ENCODE measurements at regions not wholly inside any gene's neighbourhood (a gene's known extent, or its start where the extent isn't known, plus 50 kb on each side); places are given as distances from the start of the nearest gene placed in this dataset.
"Not testable (repeated sequence)": the region's sequence is repeated elsewhere in the genome, so short reads cannot be mapped to it uniquely, and the experiment has no call there.

DNA sequence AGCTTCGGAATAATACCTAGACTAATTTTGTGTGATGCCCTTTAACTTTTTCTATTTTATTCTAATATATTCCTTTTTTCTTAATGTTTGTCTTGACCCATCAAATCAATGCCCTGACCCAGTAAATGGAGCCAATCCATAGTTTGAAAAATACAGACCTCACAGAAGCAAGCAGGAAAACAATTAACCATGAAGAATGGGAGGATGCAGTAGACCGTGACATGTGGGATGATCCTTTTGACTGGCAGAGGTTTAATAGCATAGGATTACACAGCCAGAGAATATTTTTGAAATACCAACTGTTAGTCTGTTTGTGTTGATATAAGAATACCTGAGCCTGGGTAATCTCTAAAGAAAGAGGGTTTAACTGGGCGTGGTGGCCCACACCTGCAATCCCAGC is 142.6 kb upstream of the NEBL start:
- peaks cover 4% of the 10 kb centered on the region for H3K4me1 Mint-ChIP-seq (ENCODE audit: low read depth)
- no peak overlapping the region for H3K4me3 Mint-ChIP-seq (ENCODE audit: unreplicated experiment)
- DNase-seq (ENCODE audit: low spot score) = no peak
- TF ChIP-seq, protein P1, sequence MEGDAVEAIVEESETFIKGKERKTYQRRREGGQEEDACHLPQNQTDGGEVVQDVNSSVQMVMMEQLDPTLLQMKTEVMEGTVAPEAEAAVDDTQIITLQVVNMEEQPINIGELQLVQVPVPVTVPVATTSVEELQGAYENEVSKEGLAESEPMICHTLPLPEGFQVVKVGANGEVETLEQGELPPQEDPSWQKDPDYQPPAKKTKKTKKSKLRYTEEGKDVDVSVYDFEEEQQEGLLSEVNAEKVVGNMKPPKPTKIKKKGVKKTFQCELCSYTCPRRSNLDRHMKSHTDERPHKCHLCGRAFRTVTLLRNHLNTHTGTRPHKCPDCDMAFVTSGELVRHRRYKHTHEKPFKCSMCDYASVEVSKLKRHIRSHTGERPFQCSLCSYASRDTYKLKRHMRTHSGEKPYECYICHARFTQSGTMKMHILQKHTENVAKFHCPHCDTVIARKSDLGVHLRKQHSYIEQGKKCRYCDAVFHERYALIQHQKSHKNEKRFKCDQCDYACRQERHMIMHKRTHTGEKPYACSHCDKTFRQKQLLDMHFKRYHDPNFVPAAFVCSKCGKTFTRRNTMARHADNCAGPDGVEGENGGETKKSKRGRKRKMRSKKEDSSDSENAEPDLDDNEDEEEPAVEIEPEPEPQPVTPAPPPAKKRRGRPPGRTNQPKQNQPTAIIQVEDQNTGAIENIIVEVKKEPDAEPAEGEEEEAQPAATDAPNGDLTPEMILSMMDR (IDR thresholded peaks at IDR 0.05) = no peak
- H3K27ac Mint-ChIP-seq (ENCODE audit: unreplicated experiment) = no peak overlapping the region
- H3K9me3 Mint-ChIP-seq (ENCODE audit: low read depth) = peaks cover 4% of the 10 kb centered on the region
- H3K27me3 Mint-ChIP-seq (ENCODE audit: low read depth) = peaks cover 7% of the 10 kb centered on the region
- no peaks in the 10 kb centered on the region for H3K36me3 Mint-ChIP-seq (ENCODE audit: low read depth)

DNA sequence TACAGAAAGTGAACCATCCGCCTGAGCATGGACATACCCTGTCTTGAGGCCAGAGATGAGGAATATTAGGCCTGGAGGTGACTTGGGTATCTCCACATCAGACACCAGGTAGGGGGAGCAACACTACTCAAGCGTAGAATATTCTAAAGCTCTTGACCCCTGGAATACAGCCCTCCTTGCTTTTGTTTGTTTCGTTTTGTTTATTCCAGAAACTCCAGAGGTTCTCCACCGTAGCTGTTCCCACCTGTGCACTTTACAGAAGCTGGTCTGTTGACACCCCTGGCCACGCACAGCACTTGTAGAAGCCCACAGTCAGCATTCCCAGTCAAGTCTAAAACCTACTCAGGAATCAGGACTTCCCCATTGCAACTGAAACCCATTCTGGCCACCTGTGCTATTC is 139.6 kb upstream of the NEBL start:
- H3K27ac Mint-ChIP-seq (ENCODE audit: unreplicated experiment) = peak overlapping the region; percentile 37
- H3K36me3 Mint-ChIP-seq (ENCODE audit: low read depth) = no peaks in the 10 kb centered on the region
- DNase-seq (ENCODE audit: low spot score) = no peak
- H3K4me1 Mint-ChIP-seq (ENCODE audit: low read depth) = no peaks in the 10 kb centered on the region
- TF ChIP-seq, protein P1 (IDR thresholded peaks at IDR 0.05) = no peak
- peaks cover 7% of the 10 kb centered on the region for H3K27me3 Mint-ChIP-seq (ENCODE audit: low read depth)
- peaks cover 2% of the 10 kb centered on the region for H3K9me3 Mint-ChIP-seq (ENCODE audit: low read depth)
- no peak overlapping the region for H3K4me3 Mint-ChIP-seq (ENCODE audit: unreplicated experiment)

DNA sequence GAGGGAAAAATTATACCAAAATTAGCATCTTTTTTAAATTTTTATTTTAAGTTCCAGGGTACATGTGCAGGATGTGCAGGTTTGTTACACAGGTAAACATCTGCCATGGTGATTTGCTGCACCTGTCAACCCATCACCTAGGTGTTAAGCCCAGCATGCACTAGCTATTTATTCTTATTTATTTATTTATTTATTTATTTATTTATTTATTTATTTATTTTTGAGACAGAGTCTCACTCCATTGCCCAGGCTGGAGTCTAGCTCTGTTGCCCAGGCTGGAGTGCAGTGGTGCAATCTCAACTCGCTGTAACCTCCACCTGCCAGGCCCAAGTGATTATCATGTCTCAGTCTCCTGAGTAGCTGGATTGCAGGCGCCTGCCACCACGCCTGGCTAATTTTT is 137.7 kb upstream of the NEBL start:
- H3K27ac Mint-ChIP-seq (ENCODE audit: unreplicated experiment); H3K4me1 Mint-ChIP-seq (ENCODE audit: low read depth); H3K27me3 Mint-ChIP-seq (ENCODE audit: low read depth): not testable (repeated sequence)

DNA sequence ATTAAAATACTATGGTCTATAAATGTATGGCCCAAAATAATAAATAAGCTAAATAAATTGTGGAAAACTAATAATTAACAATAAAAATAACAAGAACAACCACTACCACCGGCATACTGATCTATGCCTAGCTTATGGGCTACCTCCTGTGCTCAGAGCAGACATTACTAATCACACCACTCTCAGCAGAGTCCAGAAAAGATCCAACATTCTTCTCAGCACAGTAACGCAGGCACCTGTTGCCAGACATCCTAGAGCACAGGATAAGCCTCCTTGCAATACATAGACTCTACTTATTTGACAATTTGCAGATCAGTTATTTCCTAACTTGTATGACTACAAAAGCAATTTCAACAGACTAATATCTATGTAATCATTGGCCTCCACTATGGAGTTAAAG is 137.1 kb upstream of the NEBL start:
- no peaks in the 10 kb centered on the region for H3K36me3 Mint-ChIP-seq (ENCODE audit: low read depth)
- no peak overlapping the region for H3K4me3 Mint-ChIP-seq (ENCODE audit: unreplicated experiment)
- H3K27me3 Mint-ChIP-seq (ENCODE audit: low read depth) = peaks cover 5% of the 10 kb centered on the region
- TF ChIP-seq, protein P1 (IDR thresholded peaks at IDR 0.05) = no peak
- H3K4me1 Mint-ChIP-seq (ENCODE audit: low read depth) = peaks cover 6% of the 10 kb centered on the region
- DNase-seq (ENCODE audit: low spot score) = no peak
- H3K9me3 Mint-ChIP-seq (ENCODE audit: low read depth) = peaks cover 7% of the 10 kb centered on the region
- no peak overlapping the region for H3K27ac Mint-ChIP-seq (ENCODE audit: unreplicated experiment)

More for the DNA sequence above, 137.7 kb upstream of the NEBL start:
- not testable (repeated sequence) for H3K9me3 Mint-ChIP-seq (ENCODE audit: low read depth); H3K4me3 Mint-ChIP-seq (ENCODE audit: unreplicated experiment); H3K36me3 Mint-ChIP-seq (ENCODE audit: low read depth); DNase-seq (ENCODE audit: low spot score)

DNA sequence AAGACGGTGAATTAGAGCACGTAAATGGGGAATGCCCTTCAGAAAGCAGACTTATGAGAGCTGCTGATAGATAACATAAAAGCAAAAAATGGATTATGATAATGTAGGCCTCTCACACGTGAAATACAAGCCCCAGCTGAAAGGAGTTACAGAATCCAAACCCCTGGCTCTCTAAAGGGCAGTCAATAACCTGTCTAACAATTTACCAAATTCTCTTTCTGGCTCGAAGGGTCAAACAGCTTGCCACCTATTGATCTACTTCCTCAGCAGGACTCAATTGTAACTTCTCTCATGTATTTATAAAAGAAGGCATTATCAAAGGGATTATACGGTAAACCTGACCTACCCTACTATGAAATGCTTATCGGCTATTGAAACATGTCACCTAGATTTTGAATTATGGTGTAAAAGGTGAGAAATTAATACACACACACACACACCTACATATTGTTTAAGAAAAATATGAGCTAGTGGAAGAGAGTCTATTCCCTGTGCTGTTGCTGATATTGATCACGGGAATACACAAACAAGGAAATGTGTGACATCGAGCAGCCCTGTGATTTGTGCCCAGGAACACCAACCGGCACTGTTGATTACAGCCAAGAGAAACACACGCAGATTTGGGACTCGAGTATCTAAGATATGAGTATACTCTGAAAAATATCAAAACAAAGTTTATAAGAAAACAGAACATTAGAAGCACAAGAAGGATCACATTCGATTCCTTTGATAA is 135.6 kb upstream of the NEBL start:
- TF ChIP-seq, protein P1 (IDR thresholded peaks at IDR 0.05) = no peak
- Mint-ChIP-seq H3K9me3 (ENCODE audit: low read depth) (peaks cover 7% of the 10 kb centered on the region), H3K4me3 (ENCODE audit: unreplicated experiment) (no peak overlapping the region), H3K27me3 (ENCODE audit: low read depth) (peaks cover 3% of the 10 kb centered on the region), H3K27ac (ENCODE audit: unreplicated experiment) (no peak overlapping the region), H3K4me1 (ENCODE audit: low read depth) (peaks cover 6% of the 10 kb centered on the region), H3K36me3 (ENCODE audit: low read depth) (no peaks in the 10 kb centered on the region)
- DNase-seq (ENCODE audit: low spot score) = no peak

DNA sequence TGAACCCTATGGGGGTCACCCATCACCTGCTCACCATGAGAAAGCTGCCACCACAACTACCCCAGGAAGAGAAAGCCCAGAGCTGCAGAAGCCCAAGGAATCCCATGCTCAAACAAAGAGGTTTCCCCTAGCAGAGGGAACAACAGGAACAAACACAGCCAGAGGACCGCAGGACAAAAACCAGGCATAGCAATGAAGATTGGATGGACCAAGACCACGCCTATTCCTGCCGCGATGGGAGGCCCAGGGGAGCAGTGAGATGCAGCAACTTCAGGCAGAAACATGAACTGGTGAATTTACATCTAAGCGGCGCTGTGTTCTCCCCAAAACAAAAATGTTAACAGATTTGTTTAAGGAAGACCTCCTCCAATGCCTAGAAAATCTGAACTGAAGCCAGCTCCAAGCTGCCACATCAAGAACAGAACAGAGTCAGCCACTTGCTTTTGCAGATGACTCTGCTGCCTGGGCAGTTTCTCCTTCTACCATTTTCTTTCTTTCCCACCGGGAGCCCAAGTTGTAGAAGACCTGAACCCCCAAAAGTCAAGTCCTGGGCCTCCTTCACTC is 134.2 kb upstream of the NEBL start:
- Mint-ChIP-seq H3K27me3 (ENCODE audit: low read depth) (no peaks in the 10 kb centered on the region), H3K9me3 (ENCODE audit: low read depth) (peaks cover 7% of the 10 kb centered on the region), H3K4me1 (ENCODE audit: low read depth) (peaks cover 6% of the 10 kb centered on the region), H3K36me3 (ENCODE audit: low read depth) (no peaks in the 10 kb centered on the region), H3K4me3 (ENCODE audit: unreplicated experiment) (no peak overlapping the region), H3K27ac (ENCODE audit: unreplicated experiment) (no peak overlapping the region)
- TF ChIP-seq, protein P1 (IDR thresholded peaks at IDR 0.05) = no peak
- DNase-seq (ENCODE audit: low spot score) = no peak
